ENCODE measurements at regions not wholly inside any gene's neighbourhood (a gene's known extent, or its start where the extent isn't known, plus 50 kb on each side); places are given as distances from the start of the nearest gene placed in this dataset.

- peak; percentile 51 for DNase-seq (ENCODE audit: low read depth)
- no peak overlapping the region for H3K4me3 ChIP-seq (ENCODE audit: low read depth, low read length)
- TF ChIP-seq CTCF (conservative IDR thresholded peaks at IDR 0.05; ENCODE audit: low read depth, low read length): no peak
Observed at GRCh38 chr20:53678990-53679596, 85.5 kb upstream of the ZNF217 start.

GRCh38 chr20:53678315-53678989 is 84.8 kb upstream of the ZNF217 start:
- peak; percentile 64 for DNase-seq (ENCODE audit: low read depth)
- peak; percentile 43 for TF ChIP-seq CTCF (conservative IDR thresholded peaks at IDR 0.05; ENCODE audit: low read depth, low read length)
- no peak overlapping the region for H3K4me3 ChIP-seq (ENCODE audit: low read depth, low read length)

- DNase-seq (ENCODE audit: low read depth): peak; percentile 71
Observed at GRCh38 chr20:53677447-53678314, 84.0 kb upstream of the ZNF217 start.

GRCh38 chr20:53676987-53677386 is 83.3 kb upstream of the ZNF217 start:
- no peak for TF ChIP-seq CTCF (conservative IDR thresholded peaks at IDR 0.05; ENCODE audit: low read depth, low read length)
- no peak overlapping the region for H3K4me3 ChIP-seq (ENCODE audit: low read depth, low read length)
- no peak for DNase-seq (ENCODE audit: low read depth)

More at GRCh38 chr20:53677447-53678314, 84.0 kb upstream of the ZNF217 start:
- no peak for TF ChIP-seq CTCF (conservative IDR thresholded peaks at IDR 0.05; ENCODE audit: low read depth, low read length)
- H3K4me3 ChIP-seq (ENCODE audit: low read depth, low read length): no peak overlapping the region

- H3K4me3 ChIP-seq (ENCODE audit: low read depth, low read length): no peak overlapping the region
- DNase-seq (ENCODE audit: low read depth): no peak
- no peak for TF ChIP-seq CTCF (conservative IDR thresholded peaks at IDR 0.05; ENCODE audit: low read depth, low read length)
Observed at GRCh38 chr20:53676519-53676822, 82.8 kb upstream of the ZNF217 start.

GRCh38 chr20:53672484-53673129 is 79.0 kb upstream of the ZNF217 start:
- H3K4me3 ChIP-seq (ENCODE audit: low read depth, low read length): no peak overlapping the region
- TF ChIP-seq CTCF (conservative IDR thresholded peaks at IDR 0.05; ENCODE audit: low read depth, low read length): no peak
- DNase-seq (ENCODE audit: low read depth): peak; percentile 58

Data from choroid plexus epithelial cell (primary cell).